H9 (cell line): ENCODE measurements at regions not wholly inside any gene's neighbourhood (a gene's known extent, or its start where the extent isn't known, plus 50 kb on each side); places are given as distances from the start of the nearest gene placed in this dataset.

Experiments
- DNase-seq: peaks from one replicate; pipeline ENCODE4 v3.0.0-alpha.2; 2017
- H2AFZ ChIP-seq: one replicate; pipeline ENCODE4 v1.6.1; 2013; ENCODE audit warnings: mild to moderate bottlenecking, low read length, control low read depth, moderate library complexity
- H2AK5ac ChIP-seq: 2 replicates; pipeline ENCODE4 v1.6.1; 2013; ENCODE audit warnings: low read length, control low read depth, mixed read lengths; ENCODE audit not compliant: insufficient read length
- H2BK120ac ChIP-seq: one replicate; pipeline ENCODE4 v1.6.1; 2013; ENCODE audit warnings: low read depth, mild to moderate bottlenecking, low read length, control low read depth, inconsistent platforms; ENCODE audit not compliant: poor library complexity, severe bottlenecking
- H2BK12ac ChIP-seq: 2 replicates; pipeline ENCODE4 v1.6.1; 2013; ENCODE audit warnings: low read length, control low read depth, mixed read lengths, low read depth; ENCODE audit not compliant: insufficient read length
- H2BK15ac ChIP-seq: 2 replicates; pipeline ENCODE4 v1.6.1; 2013; ENCODE audit warnings: low read depth, low read length, control low read depth
- H2BK20ac ChIP-seq: one replicate; pipeline ENCODE4 v1.6.1; 2013; ENCODE audit warnings: low read depth, mild to moderate bottlenecking, low read length, control low read depth, inconsistent platforms; ENCODE audit not compliant: poor library complexity, severe bottlenecking
- H2BK5ac ChIP-seq: 2 replicates; pipeline ENCODE4 v1.6.1; 2013; ENCODE audit warnings: low read length, control low read depth, mixed read lengths; ENCODE audit not compliant: insufficient read length
- H3K14ac ChIP-seq: 2 replicates; pipeline ENCODE4 v1.6.1; 2013; ENCODE audit warnings: low read length, control low read depth; ENCODE audit not compliant: insufficient read depth
- H3K18ac ChIP-seq: 2 replicates; pipeline ENCODE4 v1.6.1; 2013; ENCODE audit warnings: low read depth, mild to moderate bottlenecking, mixed read lengths, low read length, control low read depth; ENCODE audit not compliant: insufficient read length
- H3K23ac ChIP-seq: 2 replicates; pipeline ENCODE4 v1.6.1; 2013; ENCODE audit warnings: low read length, control low read depth, mixed read lengths, low read depth; ENCODE audit not compliant: insufficient read length
- H3K23me2 ChIP-seq: 2 replicates; pipeline ENCODE4 v1.6.1; 2013; ENCODE audit warnings: low read depth, mild to moderate bottlenecking, mixed read lengths, low read length, control low read depth; ENCODE audit not compliant: insufficient read length, poor library complexity, severe bottlenecking
- H3K27ac ChIP-seq: 2 replicates; pipeline ENCODE4 v1.5.1; 2013; ENCODE audit warnings: low read length, control low read depth, mixed read lengths, low read depth; ENCODE audit not compliant: insufficient read length
- H3K27me3 ChIP-seq: 2 replicates; pipeline ENCODE4 v1.6.1; 2013; ENCODE audit warnings: low read length, control low read depth, inconsistent platforms; ENCODE audit not compliant: insufficient read depth
- H3K4ac ChIP-seq: 2 replicates; pipeline ENCODE4 v1.6.1; 2013; ENCODE audit warnings: low read depth, mild to moderate bottlenecking, control low read depth, inconsistent platforms, low read length, moderate library complexity
- H3K4me1 ChIP-seq: 2 replicates; pipeline ENCODE4 v1.6.1; 2013; ENCODE audit warnings: low read length, control low read depth, inconsistent platforms; ENCODE audit not compliant: insufficient read depth
- H3K4me2 ChIP-seq: 2 replicates; pipeline ENCODE4 v1.6.1; 2013; ENCODE audit warnings: low read length, control low read depth, mixed read lengths; ENCODE audit not compliant: insufficient read length, insufficient read depth
- H3K56ac ChIP-seq: 2 replicates; pipeline ENCODE4 v1.6.1; 2013; ENCODE audit warnings: low read depth, mild to moderate bottlenecking, mixed read lengths, low read length, control low read depth; ENCODE audit not compliant: insufficient read length
- H3K79me1 ChIP-seq: 2 replicates; pipeline ENCODE4 v1.6.1; 2013; ENCODE audit warnings: low read depth, mild to moderate bottlenecking, moderate library complexity, low read length, control low read depth, inconsistent platforms; ENCODE audit not compliant: insufficient read depth, poor library complexity, severe bottlenecking
- H3K79me2 ChIP-seq: 2 replicates; pipeline ENCODE4 v1.6.1; 2013; ENCODE audit warnings: low read length, control low read depth, inconsistent platforms; ENCODE audit not compliant: insufficient read depth
- H3K9ac ChIP-seq: 2 replicates; pipeline ENCODE4 v1.6.1; 2013; ENCODE audit warnings: low read length, control low read depth, mixed read lengths; ENCODE audit not compliant: insufficient read length; ENCODE audit errors: extremely low read depth
- H3K9me3 ChIP-seq: one replicate; pipeline ENCODE4 v1.6.1; 2013; ENCODE audit warnings: low read depth, low read length, inconsistent platforms; ENCODE audit not compliant: control insufficient read depth
- H3T11ph ChIP-seq: one replicate; pipeline ENCODE4 v1.6.1; 2013; ENCODE audit warnings: mild to moderate bottlenecking, low read length, control low read depth, inconsistent platforms
- H4K20me1 ChIP-seq: one replicate; pipeline ENCODE4 v1.6.1; 2013; ENCODE audit not compliant: control insufficient read depth, insufficient read length, insufficient read depth
- H4K5ac ChIP-seq: 2 replicates; pipeline ENCODE4 v1.6.1; 2013; ENCODE audit warnings: low read depth, mild to moderate bottlenecking, mixed read lengths, low read length, control low read depth; ENCODE audit not compliant: insufficient read length
- H4K8ac ChIP-seq: replicated peaks from 2 replicates; pipeline ENCODE4 v1.6.1; 2013; ENCODE audit warnings: low read length, control low read depth, mixed read lengths, low read depth; ENCODE audit not compliant: insufficient read length
- H4K91ac ChIP-seq: 2 replicates; pipeline ENCODE4 v1.6.1; 2013; ENCODE audit warnings: low read depth, mild to moderate bottlenecking, moderate library complexity, mixed read lengths, low read length, control low read depth; ENCODE audit not compliant: insufficient read length
- H3K27ac Mint-ChIP-seq, 3 experiments: 2 replicates in 2 of 3; 3 replicates in 1 of 3; pipeline ENCODE4 v1.8.0; 2020 to 2021; ENCODE audit warnings: mixed read lengths in 3 of 3, mild to moderate bottlenecking in 1 of 3, moderate library complexity in 1 of 3
- H3K27me3 Mint-ChIP-seq: 2 replicates; pipeline ENCODE4 v1.8.0; 2021; ENCODE audit warnings: low read depth, mild to moderate bottlenecking, moderate library complexity, mixed read lengths
- H3K36me3 Mint-ChIP-seq, 3 experiments: 2 replicates in 2 of 3; 3 replicates in 1 of 3; pipeline ENCODE4 v1.8.0; 2020 to 2021; ENCODE audit warnings: low read depth in 3 of 3, mixed read lengths in 3 of 3; ENCODE audit not compliant: insufficient read depth in 1 of 3
- H3K4me1 Mint-ChIP-seq, 2 experiments: 2 replicates each; pipeline ENCODE4 v1.8.0; 2020; ENCODE audit warnings: mixed read lengths in 2 of 2
- H3K4me3 Mint-ChIP-seq, 2 experiments: 2 replicates in 1 of 2; 3 replicates in 1 of 2; pipeline ENCODE4 v1.8.0; 2020 to 2021; ENCODE audit warnings: mild to moderate bottlenecking in 2 of 2, mixed read lengths in 2 of 2, moderate library complexity in 1 of 2
- H3K9me3 Mint-ChIP-seq, 2 experiments: 2 replicates in 1 of 2; 3 replicates in 1 of 2; pipeline ENCODE4 v1.8.0; 2020; ENCODE audit warnings: mild to moderate bottlenecking in 2 of 2, mixed read lengths in 2 of 2, moderate library complexity in 1 of 2
- CTCF ChIP-seq: fragments of 200-600 bp; sonication (generic); conservative IDR thresholded peaks from 3 replicates; pipeline ENCODE4 v1.8.0; 2021; ENCODE audit warnings: antibody characterized with exemption, mild to moderate bottlenecking
- WGBS: extraction: QIAGEN DNeasy Blood & Tissue Kit; methylation state at CpG from one replicate; pipeline ENCODE4 v1.1.7; 2013; ENCODE audit warnings: missing lambda C conversion rate, low lambda C conversion rate, mixed read lengths; ENCODE audit not compliant: insufficient read length; ENCODE audit errors: extremely low coverage; 5-methylcytosine and 5-hydroxymethylcytosine counted together

GRCh38 chr13:73794755-73795154 lies 339.4 kb downstream of the KLF12 start:
- no peak overlapping the region for H3K4me2 ChIP-seq
- H2BK15ac ChIP-seq = no peak overlapping the region
- no peak overlapping the region for H3K27ac Mint-ChIP-seq
- no peaks in the 10 kb centered on the region; a peak in 1 of 5 replicates for H3K9me3 Mint-ChIP-seq
- no peak for DNase-seq
- H3K23ac ChIP-seq = no peak overlapping the region
- no peak overlapping the region for H3K27ac ChIP-seq
- no CpG with 5 or more reads among the region's 3 CpGs for WGBS
- no peak for TF ChIP-seq CTCF
- no peaks in the 10 kb centered on the region for H3K4me1 Mint-ChIP-seq
- no peaks in the 10 kb centered on the region for H3K9me3 ChIP-seq
- H4K91ac ChIP-seq = no peak overlapping the region
- H4K8ac ChIP-seq = no peak overlapping the region
- H3K9ac ChIP-seq = no peak overlapping the region
- no peaks in the 10 kb centered on the region; the same call in 1 of the 2 replicates for H3K27me3 ChIP-seq
- H3T11ph ChIP-seq = no peak overlapping the region
- H3K79me1 ChIP-seq = no peaks in the 10 kb centered on the region
- H4K20me1 ChIP-seq = no peaks in the 10 kb centered on the region
- no peak overlapping the region for H2BK5ac ChIP-seq
- H2BK120ac ChIP-seq = no peak overlapping the region
- H3K4ac ChIP-seq = no peak overlapping the region
- H2BK20ac ChIP-seq = no peak overlapping the region
- no peaks in the 10 kb centered on the region for H3K27me3 Mint-ChIP-seq
- peaks cover 0 to 2% (median 0%) of the 10 kb centered on the region in 3 experiments; a peak in 1 of 7 replicates for H3K36me3 Mint-ChIP-seq
- no peak overlapping the region for H3K56ac ChIP-seq
- H3K23me2 ChIP-seq = no peaks in the 10 kb centered on the region
- H3K4me3 Mint-ChIP-seq = no peak overlapping the region
- H2AK5ac ChIP-seq = no peak overlapping the region
- H3K4me1 ChIP-seq = no peaks in the 10 kb centered on the region
- H3K79me2 ChIP-seq = no peaks in the 10 kb centered on the region
- H2BK12ac ChIP-seq = no peak overlapping the region
- H3K14ac ChIP-seq = no peak overlapping the region
- no peak overlapping the region for H4K5ac ChIP-seq
- no peak overlapping the region for H3K18ac ChIP-seq
- no peak overlapping the region for H2AFZ ChIP-seq
